Panc1 (cell line): ENCODE measurements at regions not wholly inside any gene's neighbourhood (a gene's known extent, or its start where the extent isn't known, plus 50 kb on each side); places are given as distances from the start of the nearest gene placed in this dataset.

ENCODE experiments used
- ATAC-seq: fragments of 200-7000 bp; cut with Tn5 transposase; 2 replicates; pipeline ENCODE4 v1.9.1; 2020; ENCODE audit warnings: mild to moderate bottlenecking, moderate library complexity
- BruUV-seq: library from RNA; stranded (reverse); fragments of 400-500 nt; replicated peaks from 2 replicates; lab custom pipeline; 2021; lab: Mats Ljungman, UMichigan
- CTCF ChIA-PET: fragments of 300-600 bp; sonication (Branson Sonifier 250); formaldehyde crosslinking; loops from one replicate; lab custom pipeline; 2022; ENCODE audit warnings: antibody characterized with exemption; lab: Charles Lee
- POLR2A ChIA-PET: fragments of 300-600 bp; sonication (Branson Sonifier 250); formaldehyde crosslinking; loops from one replicate; lab custom pipeline; 2022; ENCODE audit warnings: antibody characterized with exemption; lab: Charles Lee
- DNase-seq: peaks from one replicate; pipeline ENCODE4 v3.0.0-alpha.2; 2010; ENCODE audit warnings: low read depth, low spot score
- H3K27ac ChIP-seq: 2 replicates; pipeline ENCODE4 v1.5.1; 2011; ENCODE audit warnings: mild to moderate bottlenecking, low read length, inconsistent platforms
- H3K27me3 ChIP-seq: fragments of 200-500 bp; sonication (Bioruptor generic); 2 replicates; pipeline ENCODE4 v1.6.0; 2014; ENCODE audit warnings: low read length, inconsistent platforms; ENCODE audit not compliant: control insufficient read depth, insufficient read depth
- H3K36me3 ChIP-seq: fragments of 200-500 bp; sonication (Bioruptor generic); 2 replicates; pipeline ENCODE4 v1.5.1; 2014; ENCODE audit warnings: inconsistent platforms, mild to moderate bottlenecking, low read length, moderate library complexity; ENCODE audit not compliant: control insufficient read depth, insufficient read depth
- H3K4me1 ChIP-seq: 2 replicates; pipeline ENCODE4 v1.5.1; 2011; ENCODE audit warnings: inconsistent platforms, mild to moderate bottlenecking, low read length, moderate library complexity; ENCODE audit not compliant: control insufficient read depth, insufficient read depth
- H3K4me3 ChIP-seq, 2 experiments: 2 replicates each; pipeline ENCODE4 v1.5.1; 2011 to 2012; ENCODE audit warnings: low read depth in 2 of 2, low read length in 2 of 2, mild to moderate bottlenecking in 2 of 2, inconsistent platforms in 1 of 2, moderate library complexity in 1 of 2
- H3K9me3 ChIP-seq: fragments of 200-500 bp; sonication (Bioruptor generic); 2 replicates; pipeline ENCODE4 v1.5.1; 2014; ENCODE audit warnings: low read depth, mild to moderate bottlenecking, inconsistent platforms, low read length, moderate library complexity; ENCODE audit not compliant: control insufficient read depth, insufficient read depth
- POLR2AphosphoS5 ChIP-seq: IDR thresholded peaks from 2 replicates; pipeline ENCODE4 v1.6.1; 2012; ENCODE audit warnings: mild to moderate bottlenecking, low read depth, low read length, moderate library complexity
- REST ChIP-seq, 2 experiments: IDR thresholded peaks; 2 replicates each; pipeline ENCODE4 v1.6.1; 2011 to 2012; ENCODE audit warnings: low read depth in 2 of 2, control low read depth in 1 of 2, low read length in 1 of 2, mild to moderate bottlenecking in 1 of 2, moderate library complexity in 1 of 2; ENCODE audit not compliant: insufficient read depth in 1 of 2
- SIN3A ChIP-seq: IDR thresholded peaks from 2 replicates; pipeline ENCODE4 v1.6.1; 2012; ENCODE audit warnings: low read depth, mild to moderate bottlenecking, low read length, moderate library complexity, borderline replicate concordance; ENCODE audit not compliant: insufficient read depth
- TCF7L2 ChIP-seq: IDR thresholded peaks from 2 replicates; pipeline ENCODE4 v1.6.1; 2011; ENCODE audit warnings: mild to moderate bottlenecking, low read depth, low read length, inconsistent platforms
- in situ Hi-C: cut with HindIII; loops from 2 replicates; pipeline ENCODE4 v1.10.0; 2016; ENCODE audit warnings: low sequenced_read_pairs, low pct_unique_long_range_greater_than_20kb
- intact Hi-C: fragments of 100-400 bp; cut with micrococcal nuclease; formaldehyde crosslinking; loops from one replicate; pipeline ENCODE4 v1.10.0; 2022; ENCODE audit not compliant: unreplicated experiment
- TF ChIP-seq, protein P1 (sequence below): fragments of 450-650 bp; IDR thresholded peaks from 2 replicates; pipeline ENCODE4 v1.5.1; 2017; ENCODE audit warnings: mild to moderate bottlenecking

DNA sequence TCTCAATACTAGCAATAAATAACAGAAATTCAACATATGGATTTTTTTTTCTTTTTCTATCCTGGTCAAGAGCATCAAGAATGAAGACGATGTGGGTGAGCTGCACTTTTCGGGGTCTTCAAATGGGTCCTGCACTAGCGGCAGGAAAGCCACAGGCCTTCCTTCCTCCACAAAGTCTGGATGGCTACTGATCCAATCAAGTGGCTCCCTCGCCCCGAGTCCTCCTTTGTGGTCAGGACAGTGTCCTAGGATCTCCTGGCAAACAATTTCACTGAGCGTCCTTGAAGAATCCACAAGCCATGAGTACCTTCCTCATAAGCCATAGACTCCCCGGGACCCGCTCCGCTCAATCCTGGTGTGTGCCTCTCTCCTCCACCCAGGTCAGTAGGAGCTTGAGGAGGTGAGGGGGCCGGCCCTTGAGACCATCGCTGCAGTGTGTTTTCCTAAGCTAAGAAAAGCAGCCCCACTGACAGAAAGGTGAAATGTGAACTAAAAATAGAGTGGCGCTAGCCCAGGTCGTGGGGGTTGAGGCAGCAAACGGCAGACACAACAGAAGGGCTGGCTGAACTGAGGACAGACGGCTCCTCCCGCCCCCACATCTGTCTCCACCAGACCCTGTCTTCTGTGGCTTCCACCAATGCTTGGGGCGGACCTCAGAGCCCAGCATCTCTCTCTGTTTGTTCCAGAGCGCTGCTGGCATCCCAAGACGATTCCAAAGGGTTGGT lies 202.3 kb downstream of the HERPUD2 start:
- Histone ChIP-seq H3K27me3 (peaks cover 23% of the 10 kb centered on the region), H3K36me3 (no peaks in the 10 kb centered on the region), H3K4me1 (no peaks in the 10 kb centered on the region), H3K27ac (no peak overlapping the region), H3K4me3 (no peak overlapping the region), H3K9me3 (no peaks in the 10 kb centered on the region)
- POLR2A ChIA-PET = no interaction called here
- ATAC-seq (no peak), DNase-seq (no peak)
- in situ Hi-C loops (no loop called here), intact Hi-C loops (no loop called here)
- BruUV-seq = no TSS peak
- CTCF ChIA-PET = no interaction called here
- TF ChIP-seq POLR2AphosphoS5 = no peak
- TF ChIP-seq, protein P1, sequence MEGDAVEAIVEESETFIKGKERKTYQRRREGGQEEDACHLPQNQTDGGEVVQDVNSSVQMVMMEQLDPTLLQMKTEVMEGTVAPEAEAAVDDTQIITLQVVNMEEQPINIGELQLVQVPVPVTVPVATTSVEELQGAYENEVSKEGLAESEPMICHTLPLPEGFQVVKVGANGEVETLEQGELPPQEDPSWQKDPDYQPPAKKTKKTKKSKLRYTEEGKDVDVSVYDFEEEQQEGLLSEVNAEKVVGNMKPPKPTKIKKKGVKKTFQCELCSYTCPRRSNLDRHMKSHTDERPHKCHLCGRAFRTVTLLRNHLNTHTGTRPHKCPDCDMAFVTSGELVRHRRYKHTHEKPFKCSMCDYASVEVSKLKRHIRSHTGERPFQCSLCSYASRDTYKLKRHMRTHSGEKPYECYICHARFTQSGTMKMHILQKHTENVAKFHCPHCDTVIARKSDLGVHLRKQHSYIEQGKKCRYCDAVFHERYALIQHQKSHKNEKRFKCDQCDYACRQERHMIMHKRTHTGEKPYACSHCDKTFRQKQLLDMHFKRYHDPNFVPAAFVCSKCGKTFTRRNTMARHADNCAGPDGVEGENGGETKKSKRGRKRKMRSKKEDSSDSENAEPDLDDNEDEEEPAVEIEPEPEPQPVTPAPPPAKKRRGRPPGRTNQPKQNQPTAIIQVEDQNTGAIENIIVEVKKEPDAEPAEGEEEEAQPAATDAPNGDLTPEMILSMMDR = no peak
- TF ChIP-seq TCF7L2 = no peak
- no peak for TF ChIP-seq SIN3A
- TF ChIP-seq REST (IDR thresholded peaks at IDR 0.05; ENCODE audit: insufficient read depth in 1 of 2, low read depth in 2 of 2, low read length in 1 of 2) = no peak

DNA sequence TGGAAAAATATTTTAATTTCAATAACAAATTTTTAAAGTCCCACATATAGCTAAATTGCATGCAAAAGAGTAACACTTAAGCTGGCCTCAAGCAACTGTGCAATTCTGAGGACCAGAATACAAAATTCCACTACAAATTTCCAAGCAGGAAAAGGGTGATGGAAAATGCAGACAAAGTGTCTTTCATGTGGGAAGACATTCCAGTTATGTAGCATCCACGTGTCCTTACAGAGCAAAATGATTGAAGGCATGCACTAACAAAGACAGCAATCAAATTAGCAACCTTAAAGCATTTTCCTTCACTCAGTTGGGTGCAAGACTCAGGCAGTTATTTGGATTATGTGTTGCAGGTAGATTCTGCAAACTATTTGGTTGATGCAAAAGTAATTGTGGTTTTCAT lies 203.7 kb downstream of the HERPUD2 start:
- Histone ChIP-seq H3K36me3 (no peaks in the 10 kb centered on the region), H3K4me3 (no peak overlapping the region), H3K9me3 (no peaks in the 10 kb centered on the region), H3K27me3 (peaks cover 22% of the 10 kb centered on the region), H3K4me1 (no peaks in the 10 kb centered on the region), H3K27ac (no peak overlapping the region)
- intact Hi-C loops (no loop called here), in situ Hi-C loops (no loop called here)
- ChIA-PET POLR2A (no interaction called here), CTCF (interaction anchor here (0.6 kb wide), 1 partner anchor 29 kb away, joined by 3 read pairs; no protein-coding TSS in a partner anchor)
- no TSS peak for BruUV-seq
- DNase-seq (no peak), ATAC-seq (no peak)
- no peak for TF ChIP-seq REST (IDR thresholded peaks at IDR 0.05; ENCODE audit: insufficient read depth in 1 of 2, low read depth in 2 of 2, low read length in 1 of 2)
- no peak for TF ChIP-seq POLR2AphosphoS5
- TF ChIP-seq, protein P1 = no peak
- TF ChIP-seq TCF7L2 = no peak
- no peak for TF ChIP-seq SIN3A
